ENCODE measurements at regions not wholly inside any gene's neighbourhood (a gene's known extent, or its start where the extent isn't known, plus 50 kb on each side); places are given as distances from the start of the nearest gene placed in this dataset.
"Not testable (repeated sequence)": the region's sequence is repeated elsewhere in the genome, so short reads cannot be mapped to it uniquely, and the experiment has no call there.

GRCh38 chr19:13634658-13635057 lies 128.4 kb upstream of the CACNA1A start:
- no peaks in the 10 kb centered on the region for H3K4me1 Mint-ChIP-seq
- H3K9me3 Mint-ChIP-seq = peaks cover 3% of the 10 kb centered on the region
- no peaks in the 10 kb centered on the region for H3K27me3 Mint-ChIP-seq
- intact Hi-C loops (cut with micrococcal nuclease) = no loop called here
- DNase-seq = no peak
- H3K36me3 Mint-ChIP-seq (ENCODE audit: low read depth) = no peaks in the 10 kb centered on the region
- H3K27ac Mint-ChIP-seq = no peak overlapping the region
- no peak overlapping the region for H3K4me3 Mint-ChIP-seq

- H3K27ac Mint-ChIP-seq = no peak overlapping the region
- no peak overlapping the region for H3K4me3 Mint-ChIP-seq
- no peak for DNase-seq
- no peaks in the 10 kb centered on the region for H3K27me3 Mint-ChIP-seq
- H3K9me3 Mint-ChIP-seq = peaks cover 3% of the 10 kb centered on the region
- no peaks in the 10 kb centered on the region for H3K36me3 Mint-ChIP-seq (ENCODE audit: low read depth)
- no peaks in the 10 kb centered on the region for H3K4me1 Mint-ChIP-seq
- intact Hi-C loops (cut with micrococcal nuclease) = no loop called here
Observed at GRCh38 chr19:13633522-13633922, 127.2 kb upstream of the CACNA1A start.

DNA sequence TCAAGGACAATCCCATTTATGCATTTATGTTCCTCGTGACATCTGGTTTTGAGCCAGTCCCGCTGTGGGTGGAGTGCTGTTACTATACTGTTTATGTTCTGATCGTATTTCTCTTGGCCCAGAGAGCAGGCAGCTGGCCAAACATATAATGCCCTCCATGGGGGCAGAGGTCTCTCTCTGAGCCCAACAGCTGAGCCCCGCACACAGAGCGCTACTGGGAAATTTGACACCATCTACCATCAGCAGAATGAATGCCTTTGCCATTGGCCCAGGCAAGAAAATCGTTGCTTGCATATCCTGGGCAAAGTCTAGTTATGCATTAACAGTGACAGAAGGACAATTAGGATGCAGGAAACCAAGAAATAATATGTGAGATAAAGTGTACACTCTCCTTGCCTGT lies 126.8 kb upstream of the CACNA1A start:
- Mint-ChIP-seq H3K4me1 (no peaks in the 10 kb centered on the region), H3K36me3 (ENCODE audit: low read depth) (no peaks in the 10 kb centered on the region), H3K9me3 (peaks cover 3% of the 10 kb centered on the region)

GRCh38 chr19:13632164-13632563 lies 125.9 kb upstream of the CACNA1A start:
- H3K36me3 Mint-ChIP-seq (ENCODE audit: low read depth); H3K4me1 Mint-ChIP-seq; intact Hi-C loops (cut with micrococcal nuclease); H3K4me3 Mint-ChIP-seq; H3K27me3 Mint-ChIP-seq; DNase-seq; H3K27ac Mint-ChIP-seq; H3K9me3 Mint-ChIP-seq: not testable (repeated sequence)

More for the DNA sequence above, 126.8 kb upstream of the CACNA1A start:
- intact Hi-C loops (cut with micrococcal nuclease) = no loop called here
- no peak for DNase-seq
- H3K27me3 Mint-ChIP-seq = no peaks in the 10 kb centered on the region
- no peak overlapping the region for H3K4me3 Mint-ChIP-seq
- H3K27ac Mint-ChIP-seq = no peak overlapping the region

- no peak overlapping the region for H3K27ac Mint-ChIP-seq
- intact Hi-C loops (cut with micrococcal nuclease) = no loop called here
- H3K27me3 Mint-ChIP-seq = peaks cover 10% of the 10 kb centered on the region
- H3K4me3 Mint-ChIP-seq = no peak overlapping the region
- no peaks in the 10 kb centered on the region for H3K4me1 Mint-ChIP-seq
- no peak for DNase-seq
- H3K9me3 Mint-ChIP-seq = no peaks in the 10 kb centered on the region
- no peaks in the 10 kb centered on the region for H3K36me3 Mint-ChIP-seq (ENCODE audit: low read depth)
Observed at GRCh38 chr19:13629687-13630357, 123.5 kb upstream of the CACNA1A start.

DNA sequence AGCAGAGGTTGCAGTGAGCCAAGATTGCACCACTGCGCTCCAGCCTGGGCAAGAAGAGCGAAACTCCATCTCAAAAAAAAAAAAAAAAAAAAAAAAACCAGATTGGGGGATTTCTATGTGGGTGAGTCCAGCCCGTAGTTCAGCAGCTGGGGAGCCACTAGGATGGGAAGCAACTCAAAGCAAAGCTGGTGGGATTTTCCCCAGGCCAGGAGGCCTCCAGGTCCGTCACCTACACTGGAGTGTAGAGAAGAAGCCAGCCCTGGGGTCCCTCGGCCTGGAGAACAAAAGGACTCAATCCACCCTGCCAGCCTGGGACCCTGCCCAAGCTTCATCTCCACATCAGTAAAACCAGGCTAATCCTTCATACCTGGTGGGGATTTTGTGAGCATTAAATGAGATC lies 121.3 kb upstream of the CACNA1A start:
- H3K36me3 Mint-ChIP-seq (ENCODE audit: low read depth) = no peaks in the 10 kb centered on the region
- intact Hi-C loops (cut with micrococcal nuclease) = no loop called here

DNA sequence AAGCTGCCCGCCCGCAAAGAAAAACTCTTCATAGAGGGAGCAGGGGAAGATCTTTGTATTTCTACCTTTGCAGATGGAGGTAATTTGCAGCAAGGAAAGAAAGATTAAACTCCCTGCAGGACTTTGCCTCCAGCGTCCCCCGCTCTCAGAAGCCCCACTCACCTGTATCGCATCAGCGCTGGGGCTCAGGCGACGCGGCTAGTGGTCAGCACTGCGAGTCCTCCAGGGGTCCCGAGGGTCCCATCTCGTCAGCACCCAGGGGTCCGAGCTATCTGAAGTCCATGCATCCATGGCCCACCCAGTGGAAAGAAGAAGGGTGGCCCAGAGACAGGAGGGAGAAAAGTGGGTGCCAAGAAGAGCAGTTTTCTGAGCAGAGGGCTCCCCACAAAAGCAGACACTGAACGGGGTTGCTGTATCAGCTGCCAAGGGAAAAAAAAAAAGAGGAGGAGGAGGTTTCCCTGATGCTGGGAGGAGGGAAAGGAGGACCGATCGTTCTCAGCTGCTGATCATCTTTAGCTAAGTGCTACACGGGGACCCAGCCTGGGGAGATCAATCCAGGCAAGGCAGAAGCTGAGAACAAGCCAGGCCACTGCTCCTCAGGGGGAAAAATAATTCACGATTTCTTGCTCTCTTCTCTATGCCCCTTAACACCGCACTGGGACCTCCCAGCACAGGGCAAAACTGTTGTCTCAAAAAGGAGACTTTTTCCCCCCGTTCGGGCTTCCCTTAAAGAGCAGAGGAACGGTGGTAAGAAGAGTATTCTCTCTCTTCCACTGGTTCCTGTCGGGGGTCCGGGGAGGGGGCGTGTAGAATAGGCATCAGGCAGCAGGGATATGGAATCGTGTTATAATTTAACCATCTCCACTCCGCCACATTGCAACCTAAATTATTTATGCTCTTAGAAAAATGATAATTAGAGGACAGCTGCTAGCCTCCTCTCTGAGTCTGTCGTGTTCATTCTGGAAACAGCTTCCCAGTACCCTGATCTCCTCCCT lies 117.7 kb upstream of the CACNA1A start:
- no peak for DNase-seq
- Mint-ChIP-seq H3K4me3 (no peak overlapping the region), H3K4me1 (no peaks in the 10 kb centered on the region), H3K36me3 (ENCODE audit: low read depth) (no peaks in the 10 kb centered on the region), H3K27ac (no peak overlapping the region), H3K9me3 (no peaks in the 10 kb centered on the region), H3K27me3 (peaks cover 36% of the 10 kb centered on the region)
- intact Hi-C loops (cut with micrococcal nuclease) = no loop called here

More for the DNA sequence above, 121.3 kb upstream of the CACNA1A start:
- Mint-ChIP-seq H3K4me1 (no peaks in the 10 kb centered on the region), H3K9me3 (no peaks in the 10 kb centered on the region), H3K27me3 (peaks cover 30% of the 10 kb centered on the region), H3K4me3 (no peak overlapping the region), H3K27ac (no peak overlapping the region)
- DNase-seq = no peak

DNA sequence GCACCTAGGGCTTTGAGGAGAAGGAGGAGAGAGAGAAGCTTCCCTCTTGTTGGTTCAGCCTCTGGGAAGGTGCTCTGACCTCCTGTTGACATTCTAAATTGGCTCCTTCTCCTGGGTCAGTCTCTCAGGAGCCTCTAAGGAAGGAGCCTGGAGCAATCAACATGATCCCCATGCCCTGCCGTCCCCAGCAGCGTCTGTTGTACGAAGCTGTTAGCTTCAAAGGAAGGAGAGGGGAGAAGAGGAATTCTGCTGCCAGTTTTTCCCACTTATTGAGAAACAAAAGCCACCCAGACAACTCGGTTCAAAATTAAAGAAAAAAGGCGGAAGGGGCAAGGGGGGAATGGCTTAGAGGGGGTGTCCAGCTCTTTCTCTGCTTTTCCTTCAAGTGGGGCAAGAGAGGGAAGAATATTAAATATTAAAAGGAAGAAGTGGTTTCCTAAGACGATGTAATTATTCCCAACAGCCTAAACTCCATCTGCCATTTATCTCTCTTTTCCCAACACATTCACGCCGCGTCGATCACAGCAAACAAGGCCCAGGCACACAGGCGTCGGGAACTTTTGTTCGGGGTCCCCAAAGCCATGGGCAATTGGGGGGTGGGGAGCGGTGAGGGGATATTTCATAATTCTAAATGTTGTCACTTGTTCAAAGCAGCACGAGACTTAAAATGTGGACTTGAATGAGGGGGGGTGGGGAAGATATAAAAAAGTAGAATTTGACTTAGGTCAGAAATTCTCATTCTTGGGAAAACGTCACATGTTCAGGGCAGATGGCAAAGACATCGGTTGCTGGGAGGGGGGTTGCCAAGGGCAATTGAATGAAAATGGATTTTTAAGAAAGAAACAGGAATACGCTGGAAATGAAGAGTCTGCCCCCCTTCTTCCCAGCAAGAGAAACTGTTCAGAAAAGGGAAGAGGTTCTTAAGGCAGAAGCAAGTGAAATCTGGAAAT lies 116.8 kb upstream of the CACNA1A start:
- Mint-ChIP-seq H3K27ac (no peak overlapping the region), H3K27me3 (peaks cover 38% of the 10 kb centered on the region), H3K4me3 (no peak overlapping the region), H3K4me1 (no peaks in the 10 kb centered on the region), H3K9me3 (no peaks in the 10 kb centered on the region), H3K36me3 (ENCODE audit: low read depth) (no peaks in the 10 kb centered on the region)
- no peak for DNase-seq
- intact Hi-C loops (cut with micrococcal nuclease) = no loop called here

- no peak for DNase-seq
- Mint-ChIP-seq H3K4me1 (no peaks in the 10 kb centered on the region), H3K27ac (no peak overlapping the region), H3K36me3 (ENCODE audit: low read depth) (no peaks in the 10 kb centered on the region), H3K9me3 (no peaks in the 10 kb centered on the region), H3K4me3 (no peak overlapping the region), H3K27me3 (peaks cover 38% of the 10 kb centered on the region)
- intact Hi-C loops (cut with micrococcal nuclease) = no loop called here
Observed at GRCh38 chr19:13621413-13621812, 115.1 kb upstream of the CACNA1A start.

- Mint-ChIP-seq H3K36me3 (ENCODE audit: low read depth) (no peaks in the 10 kb centered on the region), H3K9me3 (no peaks in the 10 kb centered on the region), H3K27me3 (peaks cover 24% of the 10 kb centered on the region), H3K4me1 (no peaks in the 10 kb centered on the region), H3K4me3 (no peak overlapping the region), H3K27ac (no peak overlapping the region)
- no peak for DNase-seq
- intact Hi-C loops (cut with micrococcal nuclease) = no loop called here
Observed at GRCh38 chr19:13619203-13619632, 112.9 kb upstream of the CACNA1A start.

DNA sequence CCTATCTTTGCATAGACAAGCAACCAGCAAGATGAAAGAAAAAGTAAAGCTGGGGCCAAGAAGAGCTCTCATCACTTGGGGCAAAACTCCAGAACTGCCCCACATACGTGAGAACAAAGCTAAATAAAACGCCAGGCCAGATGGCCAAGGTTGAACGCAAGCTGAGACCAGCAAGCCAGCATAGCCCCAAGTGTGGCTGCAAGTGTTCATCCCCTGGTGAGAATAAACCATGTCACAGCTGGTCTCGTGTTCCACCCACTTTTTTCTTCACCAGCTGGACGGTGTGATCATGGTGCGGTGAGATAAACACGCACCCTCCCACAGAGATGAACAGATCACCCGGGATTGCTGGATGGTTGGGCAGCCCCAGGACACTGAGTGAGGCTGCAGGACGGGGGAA lies 109.6 kb upstream of the CACNA1A start:
- Mint-ChIP-seq H3K4me3 (no peak overlapping the region), H3K27ac (no peak overlapping the region), H3K36me3 (ENCODE audit: low read depth) (no peaks in the 10 kb centered on the region), H3K27me3 (peaks cover 6% of the 10 kb centered on the region), H3K9me3 (no peaks in the 10 kb centered on the region), H3K4me1 (no peaks in the 10 kb centered on the region)
- DNase-seq = no peak
- intact Hi-C loops (cut with micrococcal nuclease) = no loop called here

- DNase-seq = no peak
- Mint-ChIP-seq H3K36me3 (ENCODE audit: low read depth) (no peaks in the 10 kb centered on the region), H3K27ac (no peak overlapping the region), H3K9me3 (no peaks in the 10 kb centered on the region), H3K4me1 (peaks cover 1% of the 10 kb centered on the region), H3K27me3 (peaks cover under 1% of the 10 kb centered on the region), H3K4me3 (no peak overlapping the region)
- intact Hi-C loops (cut with micrococcal nuclease) = no loop called here
Observed at GRCh38 chr19:13613447-13613846, 107.2 kb upstream of the CACNA1A start.

DNA sequence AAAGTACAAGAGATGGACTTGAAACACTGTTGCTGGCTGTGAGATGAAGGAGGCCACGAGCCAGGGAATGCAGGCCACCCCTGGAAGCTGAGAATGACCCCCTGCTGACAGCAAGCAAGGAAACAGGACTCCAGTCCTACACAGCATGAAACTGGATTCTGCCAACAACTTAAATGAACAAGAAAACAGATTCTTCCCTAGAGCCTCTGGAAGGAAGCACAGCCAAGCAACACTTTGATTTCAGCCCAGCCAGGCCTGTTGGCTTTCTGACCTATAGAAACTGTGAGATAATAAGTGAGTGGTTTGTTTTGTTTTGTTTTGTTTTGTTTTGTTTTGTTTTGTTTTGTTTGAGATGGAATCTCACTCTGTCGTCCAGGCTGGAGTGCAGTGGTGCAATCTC lies 105.3 kb upstream of the CACNA1A start:
- H3K4me1 Mint-ChIP-seq = peaks cover 1% of the 10 kb centered on the region
- no peak overlapping the region for H3K27ac Mint-ChIP-seq
- no peaks in the 10 kb centered on the region for H3K36me3 Mint-ChIP-seq (ENCODE audit: low read depth)
- DNase-seq = no peak
- intact Hi-C loops (cut with micrococcal nuclease) = no loop called here
- H3K27me3 Mint-ChIP-seq = peaks cover 2% of the 10 kb centered on the region
- no peaks in the 10 kb centered on the region for H3K9me3 Mint-ChIP-seq
- H3K4me3 Mint-ChIP-seq = no peak overlapping the region

Measured in activated CD4-positive, alpha-beta T cell treated with anti-CD3 and anti-CD28 coated beads, Interleukin-2, amount 10 ng/mL, durations not matched to agents 24 days and 14 days (primary cell).